ENCODE measurements at regions not wholly inside any gene's neighbourhood (a gene's known extent, or its start where the extent isn't known, plus 50 kb on each side); places are given as distances from the start of the nearest gene placed in this dataset.

DNA sequence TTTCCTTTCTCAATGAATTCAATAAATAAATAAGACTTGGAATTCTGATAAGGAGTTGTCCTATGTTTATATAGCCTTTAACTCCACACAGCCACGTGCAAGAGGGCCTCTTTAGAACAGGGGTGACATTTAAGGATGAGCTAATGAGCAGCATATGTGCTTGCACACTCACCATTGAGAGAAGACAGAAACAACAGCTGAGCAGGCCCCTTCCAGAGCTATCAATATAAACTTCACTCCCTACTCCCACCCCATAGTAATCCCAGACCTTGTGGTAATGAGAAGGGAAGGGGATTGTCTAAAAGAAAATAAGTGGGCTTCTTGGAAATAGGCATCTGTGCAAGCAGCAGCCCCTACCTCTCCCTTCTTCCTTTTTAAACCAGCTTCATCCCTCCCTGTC lies 176.0 kb downstream of the SEC16B start:
- Histone ChIP-seq H3K4me1 (ENCODE audit: control insufficient read depth, insufficient read depth, low read length) (peaks cover 4% of the 10 kb centered on the region; the same call in 1 of the 2 replicates), H3K4me3 (ENCODE audit: low read length) (no peak overlapping the region), H3K27ac (ENCODE audit: low read length) (no peak overlapping the region), H3K27me3 (ENCODE audit: control insufficient read depth, insufficient read depth, low read length) (no peaks in the 10 kb centered on the region), H3K36me3 (ENCODE audit: control insufficient read depth, insufficient read depth, low read length) (peaks cover 3% of the 10 kb centered on the region; the same call in 1 of the 2 replicates), H3K9me3 (ENCODE audit: control insufficient read depth, insufficient read depth, low read length) (peaks cover 3% of the 10 kb centered on the region)
- no CpG with 5 or more reads among the region's 1 CpG for WGBS (ENCODE audit: insufficient coverage, insufficient read length)
- DNase-seq (ENCODE audit: low read depth, low spot score): no peak

DNA sequence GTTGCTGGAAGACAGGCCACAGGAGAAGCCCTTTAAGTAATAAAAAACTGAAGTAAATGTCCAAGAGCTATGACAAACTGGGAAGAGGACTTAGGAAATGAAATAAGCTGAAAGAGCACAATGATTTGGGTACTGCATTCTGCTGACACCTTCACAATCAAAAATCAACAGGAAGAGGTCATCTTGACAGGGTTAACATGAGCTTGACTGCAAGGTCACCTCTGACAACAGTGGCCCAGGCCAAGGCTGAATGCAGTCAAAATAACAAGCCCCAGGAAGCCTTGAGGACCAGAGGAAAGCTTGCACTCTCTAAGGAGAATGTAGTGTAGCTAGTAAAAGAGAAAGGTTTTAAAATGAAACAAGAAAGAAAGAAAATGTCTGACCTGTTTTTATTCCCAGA lies 179.3 kb downstream of the SEC16B start:
- H3K4me1 ChIP-seq (ENCODE audit: control insufficient read depth, insufficient read depth, low read length): peaks cover 1% of the 10 kb centered on the region; the same call in 1 of the 2 replicates
- H3K4me3 ChIP-seq (ENCODE audit: low read length): no peak overlapping the region
- H3K27me3 ChIP-seq (ENCODE audit: control insufficient read depth, insufficient read depth, low read length): no peaks in the 10 kb centered on the region
- no peak overlapping the region for H3K27ac ChIP-seq (ENCODE audit: low read length)
- H3K9me3 ChIP-seq (ENCODE audit: control insufficient read depth, insufficient read depth, low read length): peaks cover 3% of the 10 kb centered on the region
- no peak for DNase-seq (ENCODE audit: low read depth, low spot score)
- H3K36me3 ChIP-seq (ENCODE audit: control insufficient read depth, insufficient read depth, low read length): peaks cover 3% of the 10 kb centered on the region; the same call in 1 of the 2 replicates

DNA sequence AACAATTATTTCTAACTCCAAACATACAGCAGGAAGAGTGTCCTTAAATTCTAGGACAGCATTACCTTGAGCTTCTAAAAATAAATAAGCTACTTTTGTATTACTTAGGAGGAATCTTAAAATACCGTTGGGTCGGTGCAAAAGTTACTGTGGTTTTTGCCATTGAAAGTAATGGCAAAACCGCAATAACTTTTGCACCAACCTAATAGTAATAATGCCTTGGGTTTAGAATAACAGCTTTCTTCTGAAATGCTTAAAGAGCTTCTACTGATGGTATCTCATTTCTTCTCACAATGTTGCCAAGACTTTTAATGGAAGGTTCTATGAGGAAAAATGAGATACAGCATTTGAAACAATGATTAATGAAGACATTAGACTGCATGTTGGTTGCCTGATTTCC lies 179.9 kb downstream of the SEC16B start:
- DNase-seq (ENCODE audit: low read depth, low spot score): no peak
- no peak overlapping the region for H3K27ac ChIP-seq (ENCODE audit: low read length)
- peaks cover 1% of the 10 kb centered on the region; the same call in 1 of the 2 replicates for H3K4me1 ChIP-seq (ENCODE audit: control insufficient read depth, insufficient read depth, low read length)
- peaks cover 3% of the 10 kb centered on the region; the same call in 1 of the 2 replicates for H3K36me3 ChIP-seq (ENCODE audit: control insufficient read depth, insufficient read depth, low read length)
- no peaks in the 10 kb centered on the region for H3K27me3 ChIP-seq (ENCODE audit: control insufficient read depth, insufficient read depth, low read length)
- WGBS (ENCODE audit: insufficient coverage, insufficient read length): no CpG with 5 or more reads among the region's 3 CpGs
- peaks cover 3% of the 10 kb centered on the region for H3K9me3 ChIP-seq (ENCODE audit: control insufficient read depth, insufficient read depth, low read length)
- H3K4me3 ChIP-seq (ENCODE audit: low read length): no peak overlapping the region

DNA sequence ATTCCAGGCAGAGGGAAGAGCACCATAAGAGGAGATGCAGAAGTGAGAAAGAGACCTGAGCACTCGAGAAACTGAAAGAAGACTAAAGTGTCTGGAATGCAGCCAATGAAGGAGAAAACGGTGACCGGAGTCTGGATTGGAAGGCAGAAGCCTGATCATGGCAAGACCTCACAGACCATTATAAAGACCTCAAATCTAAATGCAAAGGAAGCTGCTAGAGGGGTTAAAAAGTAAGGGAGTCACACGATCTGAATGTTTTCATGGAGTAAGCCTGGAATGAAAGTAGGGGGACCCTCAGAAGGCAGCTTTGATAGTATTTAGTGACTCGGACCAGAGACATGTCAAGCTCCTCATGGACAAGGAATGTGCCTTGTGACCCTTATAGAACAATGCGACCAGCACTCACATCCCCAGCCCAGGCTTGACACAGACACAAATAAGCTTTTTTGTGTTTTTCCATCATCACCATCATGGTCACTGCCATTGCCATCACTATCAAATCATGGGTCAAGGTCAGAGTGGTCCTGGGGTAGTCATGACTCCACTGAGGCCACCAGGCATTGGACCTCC lies 183.6 kb downstream of the SEC16B start:
- DNase-seq (ENCODE audit: low read depth, low spot score): no peak

DNA sequence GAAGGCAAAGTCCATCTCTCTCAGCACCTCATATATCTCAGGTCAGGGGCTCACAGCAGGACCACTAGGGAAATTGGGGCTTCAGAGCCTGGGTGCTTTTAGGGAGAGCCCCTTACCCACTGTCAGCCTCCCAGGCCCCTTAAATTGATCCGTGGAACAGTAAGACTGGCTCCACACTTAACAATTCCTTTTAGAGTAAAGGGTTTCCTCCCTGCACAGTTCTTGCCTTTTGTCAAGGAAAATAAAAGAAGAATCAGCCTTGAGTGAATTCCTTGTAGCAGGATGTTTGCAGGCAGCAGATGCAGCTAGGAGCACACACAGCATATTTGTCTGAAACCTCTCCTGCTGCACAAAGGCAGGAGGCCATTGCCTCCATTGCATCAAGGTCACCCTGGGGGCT lies 184.9 kb downstream of the SEC16B start:
- no peak overlapping the region for H3K4me3 ChIP-seq (ENCODE audit: low read length)
- H3K27ac ChIP-seq (ENCODE audit: low read length): no peak overlapping the region
- no peaks in the 10 kb centered on the region; the same call in 1 of the 2 replicates for H3K4me1 ChIP-seq (ENCODE audit: control insufficient read depth, insufficient read depth, low read length)
- H3K27me3 ChIP-seq (ENCODE audit: control insufficient read depth, insufficient read depth, low read length): no peaks in the 10 kb centered on the region
- no peak for DNase-seq (ENCODE audit: low read depth, low spot score)
- H3K36me3 ChIP-seq (ENCODE audit: control insufficient read depth, insufficient read depth, low read length): no peaks in the 10 kb centered on the region
- H3K9me3 ChIP-seq (ENCODE audit: control insufficient read depth, insufficient read depth, low read length): no peaks in the 10 kb centered on the region
- WGBS (ENCODE audit: insufficient coverage, insufficient read length): no CpG with 5 or more reads among the region's 1 CpG

More for the DNA sequence above, 183.6 kb downstream of the SEC16B start:
- Histone ChIP-seq H3K9me3 (ENCODE audit: control insufficient read depth, insufficient read depth, low read length) (no peaks in the 10 kb centered on the region), H3K36me3 (ENCODE audit: control insufficient read depth, insufficient read depth, low read length) (no peaks in the 10 kb centered on the region), H3K27me3 (ENCODE audit: control insufficient read depth, insufficient read depth, low read length) (no peaks in the 10 kb centered on the region), H3K4me1 (ENCODE audit: control insufficient read depth, insufficient read depth, low read length) (no peaks in the 10 kb centered on the region; the same call in 1 of the 2 replicates), H3K4me3 (ENCODE audit: low read length) (no peak overlapping the region), H3K27ac (ENCODE audit: low read length) (no peak overlapping the region)
- no CpG with 5 or more reads among the region's 6 CpGs for WGBS (ENCODE audit: insufficient coverage, insufficient read length)

DNA sequence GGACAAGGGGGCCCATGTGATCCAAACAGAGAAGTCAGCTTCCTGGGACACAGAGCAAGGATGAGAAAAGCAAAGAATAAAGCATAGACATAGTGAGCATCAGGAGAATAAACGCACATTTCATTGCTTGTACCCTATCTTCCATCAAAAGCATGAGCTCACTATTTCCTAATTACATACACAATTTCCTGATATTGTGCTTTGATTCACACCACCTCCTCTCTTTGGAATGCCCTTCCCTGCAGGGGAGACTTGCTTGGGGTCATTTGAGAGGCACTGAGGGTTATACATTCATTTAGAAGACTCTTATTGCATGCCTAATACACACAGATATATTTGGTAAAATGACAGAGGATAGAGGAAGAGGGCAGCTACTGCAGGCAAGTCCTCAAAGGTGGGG lies 185.4 kb downstream of the SEC16B start:
- no peaks in the 10 kb centered on the region for H3K9me3 ChIP-seq (ENCODE audit: control insufficient read depth, insufficient read depth, low read length)
- H3K4me1 ChIP-seq (ENCODE audit: control insufficient read depth, insufficient read depth, low read length): no peaks in the 10 kb centered on the region; the same call in 1 of the 2 replicates
- H3K4me3 ChIP-seq (ENCODE audit: low read length): no peak overlapping the region
- H3K27ac ChIP-seq (ENCODE audit: low read length): no peak overlapping the region
- no peaks in the 10 kb centered on the region for H3K27me3 ChIP-seq (ENCODE audit: control insufficient read depth, insufficient read depth, low read length)
- WGBS (ENCODE audit: insufficient coverage, insufficient read length): no CpG with 5 or more reads among the region's 1 CpG
- H3K36me3 ChIP-seq (ENCODE audit: control insufficient read depth, insufficient read depth, low read length): no peaks in the 10 kb centered on the region
- DNase-seq (ENCODE audit: low read depth, low spot score): no peak

DNA sequence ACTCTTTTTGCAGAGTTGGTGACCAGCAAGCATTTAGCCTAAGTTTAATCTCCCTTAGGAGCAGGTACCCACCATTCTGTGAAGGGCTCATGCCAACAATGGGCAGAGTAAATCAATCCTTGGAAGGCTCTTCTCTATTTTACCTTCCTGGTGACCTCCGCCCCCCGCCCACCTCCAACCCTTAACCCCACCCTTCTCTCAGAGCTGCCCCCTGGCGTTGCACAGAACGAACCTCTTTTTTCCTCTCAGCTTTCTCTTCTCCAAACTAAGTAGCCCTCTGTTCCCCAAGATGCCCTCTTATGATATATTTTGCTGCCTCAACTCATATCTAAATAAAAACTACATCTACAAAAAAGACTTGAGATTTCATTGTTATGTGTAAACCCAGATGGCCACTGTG lies 186.8 kb downstream of the SEC16B start:
- Histone ChIP-seq H3K36me3 (ENCODE audit: control insufficient read depth, insufficient read depth, low read length) (no peaks in the 10 kb centered on the region), H3K4me3 (ENCODE audit: low read length) (no peak overlapping the region), H3K27ac (ENCODE audit: low read length) (no peak overlapping the region), H3K9me3 (ENCODE audit: control insufficient read depth, insufficient read depth, low read length) (no peaks in the 10 kb centered on the region), H3K4me1 (ENCODE audit: control insufficient read depth, insufficient read depth, low read length) (peaks cover 3% of the 10 kb centered on the region), H3K27me3 (ENCODE audit: control insufficient read depth, insufficient read depth, low read length) (no peaks in the 10 kb centered on the region)
- no peak for DNase-seq (ENCODE audit: low read depth, low spot score)
- no CpG with 5 or more reads among the region's 4 CpGs for WGBS (ENCODE audit: insufficient coverage, insufficient read length)

DNA sequence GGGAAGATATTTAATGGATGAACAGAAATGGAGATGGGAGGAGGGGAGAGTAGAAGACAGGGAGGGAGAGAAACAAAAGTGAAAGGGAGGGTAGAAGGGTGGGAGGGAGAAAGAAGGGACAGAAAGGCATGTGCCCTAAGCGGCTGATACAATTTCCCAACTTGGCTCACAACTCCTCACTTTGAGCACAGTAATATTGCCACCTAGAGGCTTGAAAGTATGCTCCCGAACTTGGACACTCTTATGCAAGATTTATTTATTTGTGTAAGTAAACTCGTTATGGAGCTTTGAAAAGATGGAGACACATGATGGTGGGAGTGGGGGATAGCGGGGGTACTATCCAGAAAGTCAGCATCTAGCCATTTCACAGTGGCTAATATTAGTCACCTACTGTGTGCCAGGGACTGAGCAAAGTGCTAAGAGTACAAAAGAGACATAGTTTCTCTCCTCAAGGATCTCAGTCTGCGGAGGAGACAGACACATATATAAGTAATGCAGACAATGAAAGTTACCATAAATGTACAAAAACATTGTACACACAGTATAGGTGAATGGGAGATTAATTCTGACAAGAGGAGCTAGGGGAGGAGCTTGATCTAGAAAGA lies 189.7 kb downstream of the SEC16B start:
- H3K36me3 ChIP-seq (ENCODE audit: control insufficient read depth, insufficient read depth, low read length): no peaks in the 10 kb centered on the region
- no peaks in the 10 kb centered on the region for H3K27me3 ChIP-seq (ENCODE audit: control insufficient read depth, insufficient read depth, low read length)
- H3K9me3 ChIP-seq (ENCODE audit: control insufficient read depth, insufficient read depth, low read length): no peaks in the 10 kb centered on the region
- H3K4me1 ChIP-seq (ENCODE audit: control insufficient read depth, insufficient read depth, low read length): peaks cover 3% of the 10 kb centered on the region
- no peak overlapping the region for H3K27ac ChIP-seq (ENCODE audit: low read length)
- no peak overlapping the region for H3K4me3 ChIP-seq (ENCODE audit: low read length)
- peak; percentile 47 for DNase-seq (ENCODE audit: low read depth, low spot score)
- WGBS (ENCODE audit: insufficient coverage, insufficient read length): no CpG with 5 or more reads among the region's 5 CpGs

DNA sequence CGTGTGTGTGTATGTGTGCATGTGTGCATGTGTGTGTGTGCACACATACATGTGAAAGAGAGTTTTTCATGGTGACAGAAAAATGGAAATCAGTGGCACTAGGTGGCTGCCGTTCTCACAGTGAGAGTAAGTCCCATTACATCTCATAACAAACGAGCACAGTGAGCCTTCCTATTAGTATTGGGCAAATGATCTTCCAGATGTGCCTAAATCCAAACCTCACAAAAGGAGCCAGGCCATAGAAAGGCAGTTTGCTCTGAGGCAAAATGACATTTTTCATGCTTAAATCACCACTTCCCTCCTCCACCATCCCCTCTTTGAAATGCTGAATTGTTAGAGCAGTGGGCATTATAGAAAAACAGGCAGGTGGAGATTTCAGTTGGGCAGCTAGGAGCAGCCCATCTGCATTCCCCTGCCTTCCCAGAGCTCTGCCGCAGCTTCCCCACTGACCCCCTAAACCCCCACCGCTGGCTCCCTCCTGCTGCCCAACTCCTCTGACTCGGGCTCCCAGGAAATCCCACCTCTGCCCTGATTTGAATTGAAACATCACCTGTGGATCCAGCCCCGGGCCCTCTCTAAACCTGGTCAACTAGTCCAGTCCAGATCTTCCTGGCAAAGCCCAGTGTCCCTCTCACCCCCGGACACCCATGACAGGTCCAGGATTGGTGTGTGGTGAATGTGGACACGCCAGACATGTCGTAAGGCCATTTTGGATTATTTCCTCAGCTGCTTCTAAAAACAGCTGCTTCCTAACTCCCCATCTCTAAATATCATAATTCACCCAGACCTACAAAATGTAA lies 190.5 kb downstream of the SEC16B start:
- no peak overlapping the region for H3K4me3 ChIP-seq (ENCODE audit: low read length)
- no CpG with 5 or more reads among the region's 10 CpGs for WGBS (ENCODE audit: insufficient coverage, insufficient read length)
- H3K4me1 ChIP-seq (ENCODE audit: control insufficient read depth, insufficient read depth, low read length): peaks cover 3% of the 10 kb centered on the region
- H3K27me3 ChIP-seq (ENCODE audit: control insufficient read depth, insufficient read depth, low read length): no peaks in the 10 kb centered on the region
- no peaks in the 10 kb centered on the region for H3K9me3 ChIP-seq (ENCODE audit: control insufficient read depth, insufficient read depth, low read length)
- H3K36me3 ChIP-seq (ENCODE audit: control insufficient read depth, insufficient read depth, low read length): no peaks in the 10 kb centered on the region
- DNase-seq (ENCODE audit: low read depth, low spot score): no peak
- no peak overlapping the region for H3K27ac ChIP-seq (ENCODE audit: low read length)

DNA sequence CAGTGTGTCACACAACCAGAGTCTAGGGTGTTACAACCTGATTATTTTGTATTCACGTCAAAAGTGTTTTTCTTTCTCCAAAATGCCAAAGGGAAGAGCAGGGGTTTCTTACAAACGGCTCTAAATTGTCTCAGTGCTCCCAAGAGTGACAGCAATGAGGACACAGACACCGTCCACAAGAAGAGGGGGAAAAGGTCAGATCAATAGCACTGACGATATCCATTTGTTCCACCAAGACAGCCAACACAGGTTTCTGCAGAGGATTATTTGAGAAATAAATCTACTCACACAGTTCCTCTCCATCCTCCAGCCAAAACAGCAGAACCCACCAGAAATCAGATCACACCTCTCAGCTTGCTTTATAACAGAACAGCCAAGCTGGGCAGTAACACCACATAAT lies 193.9 kb downstream of the SEC16B start:
- WGBS (ENCODE audit: insufficient coverage, insufficient read length): no CpG with 5 or more reads among the region's 4 CpGs
- Histone ChIP-seq H3K9me3 (ENCODE audit: control insufficient read depth, insufficient read depth, low read length) (no peaks in the 10 kb centered on the region), H3K36me3 (ENCODE audit: control insufficient read depth, insufficient read depth, low read length) (no peaks in the 10 kb centered on the region), H3K27ac (ENCODE audit: low read length) (no peak overlapping the region), H3K4me1 (ENCODE audit: control insufficient read depth, insufficient read depth, low read length) (peaks cover 3% of the 10 kb centered on the region), H3K4me3 (ENCODE audit: low read length) (no peak overlapping the region), H3K27me3 (ENCODE audit: control insufficient read depth, insufficient read depth, low read length) (no peaks in the 10 kb centered on the region)
- DNase-seq (ENCODE audit: low read depth, low spot score): no peak
